GM19023 (cell line): ENCODE measurements at regions not wholly inside any gene's neighbourhood (a gene's known extent, or its start where the extent isn't known, plus 50 kb on each side); places are given as distances from the start of the nearest gene placed in this dataset.

Source experiments
- ATAC-seq: cut with Tn5 transposase; IDR thresholded peaks from one replicate; pipeline ENCODE4 v1.9.1; 2021; ENCODE audit warnings: mild to moderate bottlenecking, moderate library complexity; ENCODE audit not compliant: unreplicated experiment

- ATAC-seq, result no peak
Observed at GRCh38 chr1:83813576-83813975, 185.4 kb downstream of the TTLL7 start.

- ATAC-seq, result no peak
Observed at GRCh38 chr1:83810144-83810543, 188.8 kb downstream of the TTLL7 start.

GRCh38 chr1:83808536-83808935 is 190.4 kb downstream of the TTLL7 start:
- ATAC-seq, result no peak

GRCh38 chr1:83807821-83808220 is 191.1 kb downstream of the TTLL7 start:
- ATAC-seq, result no peak

- no peak for ATAC-seq
Observed at GRCh38 chr1:83807231-83807630, 191.7 kb downstream of the TTLL7 start.

- ATAC-seq, result no peak
Observed at GRCh38 chr1:83805921-83806320, 193.0 kb downstream of the TTLL7 start.

GRCh38 chr1:83802460-83803152 is 196.3 kb downstream of the TTLL7 start:
- ATAC-seq, result no peak

GRCh38 chr1:83802023-83802422 is 196.9 kb downstream of the TTLL7 start:
- ATAC-seq, result no peak

GRCh38 chr1:83800066-83800465 is 198.9 kb downstream of the TTLL7 start:
- ATAC-seq, result no peak

- ATAC-seq, result no peak
Observed at GRCh38 chr1:83799594-83799993, 199.3 kb downstream of the TTLL7 start.

GRCh38 chr1:83798965-83799364 is 200.0 kb downstream of the TTLL7 start:
- ATAC-seq, result no peak

- no peak for ATAC-seq
Observed at GRCh38 chr1:83796409-83796808, 202.5 kb downstream of the TTLL7 start.

GRCh38 chr1:83794384-83794783 is 204.5 kb downstream of the TTLL7 start:
- ATAC-seq, result peak; percentile 89

- no peak for ATAC-seq
Observed at GRCh38 chr1:83791821-83792437, 207.0 kb downstream of the TTLL7 start.

GRCh38 chr1:83790446-83790845 is 208.5 kb downstream of the TTLL7 start:
- ATAC-seq, result no peak

GRCh38 chr1:83787246-83787998 is 211.5 kb downstream of the TTLL7 start:
- ATAC-seq, result no peak

- ATAC-seq, result no peak
Observed at GRCh38 chr1:83781667-83782066, 217.3 kb downstream of the TTLL7 start.

- no peak for ATAC-seq
Observed at GRCh38 chr1:83779565-83779964, 219.4 kb downstream of the TTLL7 start.

GRCh38 chr1:83777758-83778101 is 221.2 kb downstream of the TTLL7 start:
- no peak for ATAC-seq

- ATAC-seq, result no peak
Observed at GRCh38 chr1:83776913-83777757, 221.8 kb downstream of the TTLL7 start.

GRCh38 chr1:83775977-83776603 is 222.8 kb downstream of the TTLL7 start:
- ATAC-seq, result no peak
